Transverse colon (tissue), 3 donors: ENCODE measurements at regions not wholly inside any gene's neighbourhood (a gene's known extent, or its start where the extent isn't known, plus 50 kb on each side); places are given as distances from the start of the nearest gene placed in this dataset.

Source experiments
- CTCF ChIP-seq, 5 experiments: fragments of 200-600 bp in 3 of 5; fragments of 450-650 bp in 2 of 5; sonication (generic) in 3 of 5; IDR thresholded peaks; 1 replicate in 2 of 5; 2 replicates in 3 of 5; pipeline ENCODE4 v1.5.1; 2016 to 2017; ENCODE audit warnings: antibody characterized with exemption in 5 of 5, inconsistent platforms in 3 of 5, mild to moderate bottlenecking in 2 of 5, moderate library complexity in 1 of 5
- EP300 ChIP-seq: sonication (generic); formaldehyde crosslinking; IDR thresholded peaks from one replicate; pipeline ENCODE4 v1.6.1; 2017; ENCODE audit warnings: antibody characterized with exemption, low read depth

GRCh38 chr17:71399221-71399620 lies 721.6 kb upstream of the SOX9 start:
- TF ChIP-seq EP300, result no peak
- no peak for TF ChIP-seq CTCF (IDR thresholded peaks at IDR 0.05)
